T-helper 17 cell (primary cell): ENCODE measurements at regions not wholly inside any gene's neighbourhood (a gene's known extent, or its start where the extent isn't known, plus 50 kb on each side); places are given as distances from the start of the nearest gene placed in this dataset.

Experiments used
- ATAC-seq: fragments of 150-1000 bp; cut with Tn5 transposase; 2 replicates; pipeline ENCODE4 v1.10.0; 2021; ENCODE audit warnings: mild to moderate bottlenecking, moderate library complexity
- DNase-seq, 3 donors: peaks; one replicate each; pipeline versions ENCODE4 v3.0.0 to v3.0.0-alpha.2; 2020 to 2021
- H3K9me3 ChIP-seq: one replicate; pipeline ENCODE4 v1.7.0; 2013; ENCODE audit warnings: low read length, mild to moderate bottlenecking; ENCODE audit not compliant: control insufficient read depth, poor library complexity, severe bottlenecking
- H3K27ac Mint-ChIP-seq: one replicate; pipeline ENCODE4 v1.8.0; 2022; ENCODE audit warnings: mild to moderate bottlenecking, moderate library complexity, mixed read lengths
- H3K27me3 Mint-ChIP-seq: one replicate; pipeline ENCODE4 v1.8.0; 2022; ENCODE audit warnings: mixed read lengths
- H3K36me3 Mint-ChIP-seq: one replicate; pipeline ENCODE4 v1.8.0; 2022; ENCODE audit warnings: low read depth, mixed read lengths
- H3K4me1 Mint-ChIP-seq: one replicate; pipeline ENCODE4 v1.8.0; 2022; ENCODE audit warnings: mild to moderate bottlenecking, mixed read lengths
- H3K4me3 Mint-ChIP-seq: one replicate; pipeline ENCODE4 v1.8.0; 2022; ENCODE audit warnings: mild to moderate bottlenecking, moderate library complexity, mixed read lengths

GRCh38 chr6:166728884-166729530 lies 102.0 kb upstream of the RPS6KA2 start:
- H3K9me3 ChIP-seq = no peaks in the 10 kb centered on the region
- no peak for DNase-seq
- Mint-ChIP-seq H3K27ac (no peak overlapping the region), H3K36me3 (no peaks in the 10 kb centered on the region), H3K27me3 (peaks cover 4% of the 10 kb centered on the region), H3K4me1 (peaks cover 7% of the 10 kb centered on the region), H3K4me3 (no peak overlapping the region)
- ATAC-seq = no peak

DNA sequence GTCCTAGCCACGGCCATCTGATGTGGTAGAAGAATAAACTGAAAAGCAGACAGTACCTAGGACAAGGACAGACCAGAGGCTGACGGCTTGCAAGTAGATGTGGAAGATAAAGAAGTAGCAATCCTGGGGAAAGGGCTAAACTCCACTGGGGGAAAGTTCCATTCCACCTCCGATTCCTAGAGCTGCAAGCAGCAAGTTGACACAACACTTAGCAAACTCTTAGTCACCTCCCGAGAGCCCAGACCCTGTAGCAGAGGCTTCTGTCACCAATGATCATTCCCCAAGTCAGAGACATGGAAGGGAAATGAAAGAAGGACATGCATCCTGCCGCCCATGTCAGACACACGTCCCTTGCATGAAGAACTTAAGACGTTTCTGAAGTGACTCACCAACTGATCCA lies 99.2 kb upstream of the RPS6KA2 start:
- Mint-ChIP-seq H3K36me3 (no peaks in the 10 kb centered on the region), H3K4me1 (peaks cover 3% of the 10 kb centered on the region), H3K27me3 (peaks cover 4% of the 10 kb centered on the region), H3K4me3 (no peak overlapping the region), H3K27ac (no peak overlapping the region)
- ATAC-seq (no peak), DNase-seq (no peak)
- H3K9me3 ChIP-seq = no peaks in the 10 kb centered on the region

DNA sequence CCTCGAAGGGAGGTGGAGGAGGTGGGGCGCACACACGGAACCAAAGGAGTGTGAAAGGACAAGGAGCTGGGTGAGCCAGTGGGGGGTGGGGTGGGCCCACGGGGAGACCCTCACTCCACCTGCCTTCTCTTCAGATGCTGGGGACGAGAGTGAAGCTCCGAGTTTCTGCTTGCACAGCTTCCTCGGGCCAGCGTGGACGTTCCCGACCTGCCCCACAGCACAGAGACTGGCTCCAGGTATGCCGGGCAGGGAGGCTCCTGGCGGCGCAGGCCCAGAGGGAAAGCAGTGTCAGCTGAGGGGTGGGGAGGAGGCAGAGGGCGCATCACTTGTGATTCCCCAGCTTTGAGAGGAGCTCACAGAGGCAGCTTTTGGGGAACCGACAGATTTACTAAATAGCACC lies 98.5 kb upstream of the RPS6KA2 start:
- Mint-ChIP-seq H3K36me3 (no peaks in the 10 kb centered on the region), H3K27ac (no peak overlapping the region), H3K4me3 (no peak overlapping the region), H3K27me3 (peaks cover 4% of the 10 kb centered on the region), H3K4me1 (peaks cover 3% of the 10 kb centered on the region)
- ATAC-seq (no peak), DNase-seq (no peak)
- H3K9me3 ChIP-seq = no peaks in the 10 kb centered on the region

DNA sequence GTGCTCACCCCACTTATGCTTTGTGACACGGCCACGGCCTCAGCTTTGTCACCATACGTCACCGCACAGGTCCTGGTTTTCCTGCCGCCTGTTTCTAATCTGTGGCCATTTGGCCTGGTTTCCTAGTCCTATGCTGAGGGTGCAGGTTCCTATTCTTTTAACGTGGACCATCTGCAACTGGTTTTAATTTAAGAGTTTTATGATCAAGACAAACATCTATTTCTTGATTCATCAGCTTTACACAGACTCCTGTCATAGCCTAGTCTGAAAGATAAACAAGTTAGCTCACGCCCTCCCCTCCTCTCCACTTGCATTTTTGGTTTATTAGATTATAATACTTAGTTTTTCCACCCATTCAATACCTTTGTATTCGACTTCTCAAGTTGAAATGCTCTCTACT lies 97.5 kb upstream of the RPS6KA2 start:
- no peak for DNase-seq
- ATAC-seq = no peak
- Mint-ChIP-seq H3K27ac (no peak overlapping the region), H3K36me3 (no peaks in the 10 kb centered on the region), H3K27me3 (peaks cover 4% of the 10 kb centered on the region), H3K4me3 (no peak overlapping the region), H3K4me1 (peaks cover 3% of the 10 kb centered on the region)
- no peaks in the 10 kb centered on the region for H3K9me3 ChIP-seq

DNA sequence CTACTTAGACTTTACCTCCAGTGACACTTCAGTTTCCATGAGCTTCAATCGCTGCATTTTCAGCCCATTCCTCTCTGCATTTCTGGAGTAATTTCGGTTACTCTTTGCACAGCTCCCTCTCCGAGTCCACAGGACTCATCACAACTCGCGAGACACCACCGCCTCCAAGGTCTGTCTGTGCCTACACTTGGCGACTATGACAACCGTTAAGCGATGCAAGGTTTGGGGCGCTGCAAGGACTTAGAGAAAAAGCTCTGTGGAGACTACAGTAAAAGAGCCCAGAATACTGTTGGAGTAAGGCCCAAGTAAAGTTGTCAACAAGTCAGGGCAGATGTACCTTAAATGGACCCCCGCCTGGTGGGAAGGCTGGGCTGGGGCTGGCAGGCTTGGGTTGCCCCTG lies 95.7 kb upstream of the RPS6KA2 start:
- Mint-ChIP-seq H3K36me3 (no peaks in the 10 kb centered on the region), H3K27me3 (peaks cover 4% of the 10 kb centered on the region), H3K4me3 (no peak overlapping the region), H3K4me1 (peaks cover 3% of the 10 kb centered on the region), H3K27ac (no peak overlapping the region)
- no peaks in the 10 kb centered on the region for H3K9me3 ChIP-seq
- DNase-seq = no peak
- ATAC-seq = no peak

- Mint-ChIP-seq H3K4me1 (peaks cover 6% of the 10 kb centered on the region), H3K27ac (no peak overlapping the region), H3K36me3 (peaks cover 2% of the 10 kb centered on the region), H3K27me3 (peaks cover 12% of the 10 kb centered on the region), H3K4me3 (no peak overlapping the region)
- no peak for DNase-seq
- H3K9me3 ChIP-seq = no peaks in the 10 kb centered on the region
- no peak for ATAC-seq
Measured at GRCh38 chr6:166721576-166721975, 94.5 kb upstream of the RPS6KA2 start.

DNA sequence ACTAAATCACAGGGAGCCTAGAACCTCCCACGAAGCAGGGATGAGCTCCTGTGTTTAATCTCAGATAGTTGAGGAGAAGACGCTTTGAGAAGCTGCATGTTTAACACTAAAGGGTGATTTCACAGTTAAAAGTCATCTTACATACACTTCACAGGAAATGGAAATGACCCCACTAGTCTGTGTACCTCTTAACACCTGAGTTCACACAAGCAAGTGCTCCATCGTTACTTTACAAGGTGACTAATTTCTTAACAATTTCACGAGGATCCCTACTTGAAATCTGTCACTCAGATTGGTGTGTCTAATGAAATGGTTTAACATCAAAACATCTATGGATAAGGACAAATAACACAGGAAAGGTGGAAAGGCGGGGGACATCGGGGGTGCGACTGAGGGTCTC lies 93.8 kb upstream of the RPS6KA2 start:
- Mint-ChIP-seq H3K27ac (no peak overlapping the region), H3K4me3 (no peak overlapping the region), H3K4me1 (peaks cover 6% of the 10 kb centered on the region), H3K27me3 (peaks cover 12% of the 10 kb centered on the region), H3K36me3 (peaks cover 2% of the 10 kb centered on the region)
- no peak for DNase-seq
- no peaks in the 10 kb centered on the region for H3K9me3 ChIP-seq
- no peak for ATAC-seq

DNA sequence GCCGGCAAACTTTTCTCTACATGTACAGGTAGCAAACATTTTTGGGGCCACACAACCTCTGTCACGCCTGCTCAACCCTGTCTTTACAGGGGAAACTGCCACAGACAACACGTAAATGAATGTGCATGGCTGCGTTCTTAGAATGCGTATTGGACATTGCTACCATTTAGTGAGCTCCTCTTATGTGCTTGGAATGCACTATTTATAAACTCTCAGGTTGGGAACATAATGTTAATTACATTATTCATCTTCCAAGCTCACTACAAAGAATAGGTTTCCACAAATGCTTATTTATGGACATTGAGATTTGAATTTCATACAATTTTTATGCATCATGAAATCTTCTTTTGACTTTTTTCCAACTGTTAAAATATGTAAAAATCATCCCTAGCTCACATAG lies 92.0 kb upstream of the RPS6KA2 start:
- Mint-ChIP-seq H3K27ac (no peak overlapping the region), H3K27me3 (peaks cover 8% of the 10 kb centered on the region), H3K36me3 (peaks cover 2% of the 10 kb centered on the region), H3K4me1 (peaks cover 4% of the 10 kb centered on the region), H3K4me3 (no peak overlapping the region)
- DNase-seq (no peak), ATAC-seq (no peak)
- no peaks in the 10 kb centered on the region for H3K9me3 ChIP-seq

GRCh38 chr6:166718516-166718915 lies 91.5 kb upstream of the RPS6KA2 start:
- H3K9me3 ChIP-seq = no peaks in the 10 kb centered on the region
- Mint-ChIP-seq H3K36me3 (peaks cover 2% of the 10 kb centered on the region), H3K27ac (no peak overlapping the region), H3K4me3 (no peak overlapping the region), H3K4me1 (peaks cover 4% of the 10 kb centered on the region), H3K27me3 (peaks cover 8% of the 10 kb centered on the region)
- DNase-seq (no peak), ATAC-seq (no peak)

GRCh38 chr6:166716910-166717617 lies 90.0 kb upstream of the RPS6KA2 start:
- no peaks in the 10 kb centered on the region for H3K9me3 ChIP-seq
- peaks cover 2% of the 10 kb centered on the region for H3K36me3 Mint-ChIP-seq
- peaks cover 8% of the 10 kb centered on the region for H3K27me3 Mint-ChIP-seq
- DNase-seq (no peak), ATAC-seq (no peak)
- H3K27ac Mint-ChIP-seq = no peak overlapping the region
- H3K4me3 Mint-ChIP-seq = no peak overlapping the region
- H3K4me1 Mint-ChIP-seq = peaks cover 3% of the 10 kb centered on the region

DNA sequence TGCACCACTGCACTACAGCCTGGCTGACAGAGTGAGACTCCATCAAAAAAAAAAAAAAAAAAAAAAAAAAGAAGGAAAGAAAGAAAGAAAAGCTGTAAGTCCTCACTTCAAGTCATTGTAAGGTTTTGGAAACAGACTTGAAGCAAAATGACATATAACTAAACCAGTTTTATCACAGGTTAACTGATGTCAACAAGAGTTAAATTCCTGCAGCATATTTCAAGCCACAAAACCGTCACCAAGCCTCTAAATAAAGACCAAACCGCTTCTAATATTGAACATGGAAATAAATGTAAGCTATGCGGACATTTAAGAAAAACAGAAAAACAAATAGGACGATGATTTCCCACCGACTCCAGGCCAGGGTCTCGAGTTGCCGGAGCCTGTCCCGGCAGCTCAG lies 88.9 kb upstream of the RPS6KA2 start:
- Mint-ChIP-seq H3K4me1 (peaks cover 2% of the 10 kb centered on the region), H3K36me3 (peaks cover 2% of the 10 kb centered on the region), H3K27ac (no peak overlapping the region), H3K4me3 (no peak overlapping the region), H3K27me3 (peaks cover 8% of the 10 kb centered on the region)
- no peaks in the 10 kb centered on the region for H3K9me3 ChIP-seq
- DNase-seq (no peak), ATAC-seq (no peak)

GRCh38 chr6:166715065-166715464 lies 88.0 kb upstream of the RPS6KA2 start:
- H3K4me3 Mint-ChIP-seq = no peak overlapping the region
- H3K4me1 Mint-ChIP-seq = peaks cover 2% of the 10 kb centered on the region
- H3K36me3 Mint-ChIP-seq = peaks cover 2% of the 10 kb centered on the region
- no peaks in the 10 kb centered on the region for H3K9me3 ChIP-seq
- no peak for ATAC-seq
- H3K27me3 Mint-ChIP-seq = peaks cover 8% of the 10 kb centered on the region
- H3K27ac Mint-ChIP-seq = no peak overlapping the region
- no peak for DNase-seq

- ATAC-seq (no peak), DNase-seq (no peak)
- Mint-ChIP-seq H3K36me3 (peaks cover 2% of the 10 kb centered on the region), H3K27ac (no peak overlapping the region), H3K4me3 (no peak overlapping the region), H3K27me3 (peaks cover 8% of the 10 kb centered on the region), H3K4me1 (peaks cover 2% of the 10 kb centered on the region)
- H3K9me3 ChIP-seq = no peaks in the 10 kb centered on the region
Measured at GRCh38 chr6:166714581-166714980, 87.5 kb upstream of the RPS6KA2 start.

- peaks cover 2% of the 10 kb centered on the region for H3K36me3 Mint-ChIP-seq
- H3K27ac Mint-ChIP-seq = no peak overlapping the region
- H3K4me3 Mint-ChIP-seq = no peak overlapping the region
- peaks cover 2% of the 10 kb centered on the region for H3K4me1 Mint-ChIP-seq
- H3K9me3 ChIP-seq = no peaks in the 10 kb centered on the region
- H3K27me3 Mint-ChIP-seq = peaks cover 8% of the 10 kb centered on the region
- no peak for ATAC-seq
- DNase-seq = no peak
Measured at GRCh38 chr6:166714187-166714510, 87.1 kb upstream of the RPS6KA2 start.
